ENCODE measurements at regions not wholly inside any gene's neighbourhood (a gene's known extent, or its start where the extent isn't known, plus 50 kb on each side); places are given as distances from the start of the nearest gene placed in this dataset.

- Histone ChIP-seq H3K9me3 (ENCODE audit: control insufficient read depth, low read length) (no peaks in the 10 kb centered on the region), H3K27ac (ENCODE audit: low read depth, low read length, severe bottlenecking) (peak overlapping the region; percentile 72), H3K4me1 (ENCODE audit: control insufficient read depth, insufficient read depth, low read length, poor library complexity, severe bottlenecking) (peaks cover 33% of the 10 kb centered on the region), H3K4me3 (ENCODE audit: extremely low read depth, insufficient read depth, low read length, poor library complexity, severe bottlenecking) (no peak overlapping the region), H3K36me3 (ENCODE audit: control insufficient read depth, insufficient read depth, low read length) (no peaks in the 10 kb centered on the region)
- WGBS, 2 experiments (ENCODE audit: insufficient coverage in 2 of 2), result 88% methylated on average over 12 to 16 of the region's 16 CpGs
These were observed 208.6 kb upstream of the CDKN3 start for GRCh38 chr14:54188064-54188666.

GRCh38 chr14:54189333-54189732 lies 207.5 kb upstream of the CDKN3 start:
- Histone ChIP-seq H3K4me1 (ENCODE audit: control insufficient read depth, insufficient read depth, low read length, poor library complexity, severe bottlenecking) (peaks cover 41% of the 10 kb centered on the region), H3K27ac (ENCODE audit: low read depth, low read length, severe bottlenecking) (peak overlapping the region; percentile 32), H3K36me3 (ENCODE audit: control insufficient read depth, insufficient read depth, low read length) (no peaks in the 10 kb centered on the region), H3K9me3 (ENCODE audit: control insufficient read depth, low read length) (no peaks in the 10 kb centered on the region), H3K4me3 (ENCODE audit: extremely low read depth, insufficient read depth, low read length, poor library complexity, severe bottlenecking) (no peak overlapping the region)
- WGBS, 2 experiments (ENCODE audit: insufficient coverage in 2 of 2), result no CpG with 5 or more reads among the region's 1 CpG

GRCh38 chr14:54189748-54190354 lies 207.0 kb upstream of the CDKN3 start:
- Histone ChIP-seq H3K36me3 (ENCODE audit: control insufficient read depth, insufficient read depth, low read length) (no peaks in the 10 kb centered on the region), H3K4me3 (ENCODE audit: extremely low read depth, insufficient read depth, low read length, poor library complexity, severe bottlenecking) (no peak overlapping the region), H3K9me3 (ENCODE audit: control insufficient read depth, low read length) (no peaks in the 10 kb centered on the region), H3K27ac (ENCODE audit: low read depth, low read length, severe bottlenecking) (peak overlapping the region; percentile 32), H3K4me1 (ENCODE audit: control insufficient read depth, insufficient read depth, low read length, poor library complexity, severe bottlenecking) (peaks cover 45% of the 10 kb centered on the region)
- 45 to 54% methylated on average over 2 of the region's 4 CpGs for WGBS, 2 experiments (ENCODE audit: insufficient coverage in 2 of 2)

- no peaks in the 10 kb centered on the region for H3K36me3 ChIP-seq (ENCODE audit: control insufficient read depth, insufficient read depth, low read length)
- H3K4me3 ChIP-seq (ENCODE audit: extremely low read depth, insufficient read depth, low read length, poor library complexity, severe bottlenecking), result no peak overlapping the region
- H3K4me1 ChIP-seq (ENCODE audit: control insufficient read depth, insufficient read depth, low read length, poor library complexity, severe bottlenecking), result peaks cover 47% of the 10 kb centered on the region
- WGBS, 2 experiments (ENCODE audit: insufficient coverage in 2 of 2), result 100% methylated on average over 1 of the region's 2 CpGs
- H3K9me3 ChIP-seq (ENCODE audit: control insufficient read depth, low read length), result no peaks in the 10 kb centered on the region
- H3K27ac ChIP-seq (ENCODE audit: low read depth, low read length, severe bottlenecking), result no peak overlapping the region
These were observed 205.0 kb upstream of the CDKN3 start for GRCh38 chr14:54191846-54192245.

- no peaks in the 10 kb centered on the region for H3K36me3 ChIP-seq (ENCODE audit: control insufficient read depth, insufficient read depth, low read length)
- peaks cover 44% of the 10 kb centered on the region for H3K4me1 ChIP-seq (ENCODE audit: control insufficient read depth, insufficient read depth, low read length, poor library complexity, severe bottlenecking)
- WGBS, 2 experiments (ENCODE audit: insufficient coverage in 2 of 2), result 43 to 67% methylated on average over 1 to 2 of the region's 2 CpGs
- H3K4me3 ChIP-seq (ENCODE audit: extremely low read depth, insufficient read depth, low read length, poor library complexity, severe bottlenecking), result no peak overlapping the region
- H3K9me3 ChIP-seq (ENCODE audit: control insufficient read depth, low read length), result no peaks in the 10 kb centered on the region
- H3K27ac ChIP-seq (ENCODE audit: low read depth, low read length, severe bottlenecking), result no peak overlapping the region
These were observed 204.2 kb upstream of the CDKN3 start for GRCh38 chr14:54192610-54193009.

- WGBS, 2 experiments (ENCODE audit: insufficient coverage in 2 of 2), result 50 to 52% methylated on average over 3 of the region's 3 CpGs
- no peaks in the 10 kb centered on the region for H3K36me3 ChIP-seq (ENCODE audit: control insufficient read depth, insufficient read depth, low read length)
- no peak overlapping the region for H3K4me3 ChIP-seq (ENCODE audit: extremely low read depth, insufficient read depth, low read length, poor library complexity, severe bottlenecking)
- H3K9me3 ChIP-seq (ENCODE audit: control insufficient read depth, low read length), result peaks cover 8% of the 10 kb centered on the region
- peaks cover 35% of the 10 kb centered on the region for H3K4me1 ChIP-seq (ENCODE audit: control insufficient read depth, insufficient read depth, low read length, poor library complexity, severe bottlenecking)
- no peak overlapping the region for H3K27ac ChIP-seq (ENCODE audit: low read depth, low read length, severe bottlenecking)
These were observed 202.9 kb upstream of the CDKN3 start for GRCh38 chr14:54193871-54194270.

GRCh38 chr14:54194501-54194900 lies 202.3 kb upstream of the CDKN3 start:
- H3K4me1 ChIP-seq (ENCODE audit: control insufficient read depth, insufficient read depth, low read length, poor library complexity, severe bottlenecking), result peaks cover 30% of the 10 kb centered on the region
- 100% methylated on average over 1 of the region's 2 CpGs; no CpG with 5 or more reads in 1 of the 2 experiments for WGBS, 2 experiments (ENCODE audit: insufficient coverage in 2 of 2)
- H3K4me3 ChIP-seq (ENCODE audit: extremely low read depth, insufficient read depth, low read length, poor library complexity, severe bottlenecking), result no peak overlapping the region
- H3K9me3 ChIP-seq (ENCODE audit: control insufficient read depth, low read length), result peaks cover 14% of the 10 kb centered on the region
- no peak overlapping the region for H3K27ac ChIP-seq (ENCODE audit: low read depth, low read length, severe bottlenecking)
- no peaks in the 10 kb centered on the region for H3K36me3 ChIP-seq (ENCODE audit: control insufficient read depth, insufficient read depth, low read length)

GRCh38 chr14:54197369-54197768 lies 199.4 kb upstream of the CDKN3 start:
- 83 to 100% methylated on average over 1 of the region's 1 CpG for WGBS, 2 experiments (ENCODE audit: insufficient coverage in 2 of 2)
- H3K36me3 ChIP-seq (ENCODE audit: control insufficient read depth, insufficient read depth, low read length), result no peaks in the 10 kb centered on the region
- H3K4me3 ChIP-seq (ENCODE audit: extremely low read depth, insufficient read depth, low read length, poor library complexity, severe bottlenecking), result no peak overlapping the region
- peaks cover 28% of the 10 kb centered on the region for H3K9me3 ChIP-seq (ENCODE audit: control insufficient read depth, low read length)
- H3K27ac ChIP-seq (ENCODE audit: low read depth, low read length, severe bottlenecking), result no peak overlapping the region
- H3K4me1 ChIP-seq (ENCODE audit: control insufficient read depth, insufficient read depth, low read length, poor library complexity, severe bottlenecking), result peaks cover 26% of the 10 kb centered on the region

- H3K4me3 ChIP-seq (ENCODE audit: extremely low read depth, insufficient read depth, low read length, poor library complexity, severe bottlenecking), result no peak overlapping the region
- WGBS, 2 experiments (ENCODE audit: insufficient coverage in 2 of 2), result 95 to 100% methylated on average over 2 of the region's 2 CpGs
- H3K36me3 ChIP-seq (ENCODE audit: control insufficient read depth, insufficient read depth, low read length), result no peaks in the 10 kb centered on the region
- peaks cover 12% of the 10 kb centered on the region for H3K4me1 ChIP-seq (ENCODE audit: control insufficient read depth, insufficient read depth, low read length, poor library complexity, severe bottlenecking)
- H3K27ac ChIP-seq (ENCODE audit: low read depth, low read length, severe bottlenecking), result no peak overlapping the region
- peaks cover 36% of the 10 kb centered on the region for H3K9me3 ChIP-seq (ENCODE audit: control insufficient read depth, low read length)
These were observed 196.1 kb upstream of the CDKN3 start for GRCh38 chr14:54200726-54201125.

- H3K27ac ChIP-seq (ENCODE audit: low read depth, low read length, severe bottlenecking), result no peak overlapping the region
- H3K9me3 ChIP-seq (ENCODE audit: control insufficient read depth, low read length), result peaks cover 37% of the 10 kb centered on the region
- no CpG with 5 or more reads among the region's 6 CpGs for WGBS, 2 experiments (ENCODE audit: insufficient coverage in 2 of 2)
These were observed 194.5 kb upstream of the CDKN3 start for GRCh38 chr14:54202288-54202687.

GRCh38 chr14:54206516-54206915 lies 190.3 kb upstream of the CDKN3 start:
- Histone ChIP-seq H3K4me1 (ENCODE audit: control insufficient read depth, insufficient read depth, low read length, poor library complexity, severe bottlenecking) (peaks cover 35% of the 10 kb centered on the region), H3K4me3 (ENCODE audit: extremely low read depth, insufficient read depth, low read length, poor library complexity, severe bottlenecking) (no peak overlapping the region), H3K27ac (ENCODE audit: low read depth, low read length, severe bottlenecking) (no peak overlapping the region), H3K9me3 (ENCODE audit: control insufficient read depth, low read length) (peaks cover 19% of the 10 kb centered on the region), H3K36me3 (ENCODE audit: control insufficient read depth, insufficient read depth, low read length) (no peaks in the 10 kb centered on the region)
- 100% methylated on average over 1 of the region's 1 CpG; no CpG with 5 or more reads in 1 of the 2 experiments for WGBS, 2 experiments (ENCODE audit: insufficient coverage in 2 of 2)

More at GRCh38 chr14:54202288-54202687, 194.5 kb upstream of the CDKN3 start:
- Histone ChIP-seq H3K4me1 (ENCODE audit: control insufficient read depth, insufficient read depth, low read length, poor library complexity, severe bottlenecking) (peaks cover 9% of the 10 kb centered on the region), H3K4me3 (ENCODE audit: extremely low read depth, insufficient read depth, low read length, poor library complexity, severe bottlenecking) (no peak overlapping the region), H3K36me3 (ENCODE audit: control insufficient read depth, insufficient read depth, low read length) (no peaks in the 10 kb centered on the region)
